HL-60/S4 (cell line): ENCODE measurements at regions not wholly inside any gene's neighbourhood (a gene's known extent, or its start where the extent isn't known, plus 50 kb on each side); places are given as distances from the start of the nearest gene placed in this dataset.
"Not testable (repeated sequence)": the region's sequence is repeated elsewhere in the genome, so short reads cannot be mapped to it uniquely, and the experiment has no call there.

Source experiments
- in situ Hi-C: fragments of 300-500 bp; cut with MboI; formaldehyde crosslinking; loops from 2 replicates; pipeline ENCODE4 v1.14.3; 2022; ENCODE audit warnings: low sequenced_read_pairs

DNA sequence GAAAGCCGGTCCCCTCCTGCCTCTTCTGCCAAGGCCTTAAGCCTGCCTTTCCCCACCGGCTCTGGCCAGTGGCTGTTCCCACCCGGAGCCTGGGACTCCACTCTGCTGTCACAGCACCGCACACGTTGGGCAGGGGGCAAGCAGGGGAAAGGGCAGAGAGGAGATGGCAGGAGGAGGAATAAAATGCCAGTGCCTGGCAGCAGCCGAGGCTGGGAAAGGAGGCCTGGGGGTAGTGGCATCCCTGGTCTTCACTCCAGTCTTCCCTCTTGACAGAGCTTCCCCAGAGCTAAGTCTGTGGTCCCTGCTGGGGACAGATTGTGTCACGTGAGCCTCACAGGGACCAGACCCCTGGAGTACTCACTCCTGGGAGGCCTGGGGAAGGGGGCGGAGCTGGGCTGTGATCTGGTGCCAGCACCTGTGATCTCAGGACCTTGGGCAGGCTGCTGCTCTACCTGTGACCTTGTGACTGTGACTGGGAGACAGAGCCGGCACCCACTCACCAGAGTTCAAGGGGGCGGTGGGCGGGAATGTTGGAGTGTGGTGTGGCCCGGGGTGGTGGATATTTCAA is 97.2 kb upstream of the GSE1 start:
- in situ Hi-C loops, result no loop called here

DNA sequence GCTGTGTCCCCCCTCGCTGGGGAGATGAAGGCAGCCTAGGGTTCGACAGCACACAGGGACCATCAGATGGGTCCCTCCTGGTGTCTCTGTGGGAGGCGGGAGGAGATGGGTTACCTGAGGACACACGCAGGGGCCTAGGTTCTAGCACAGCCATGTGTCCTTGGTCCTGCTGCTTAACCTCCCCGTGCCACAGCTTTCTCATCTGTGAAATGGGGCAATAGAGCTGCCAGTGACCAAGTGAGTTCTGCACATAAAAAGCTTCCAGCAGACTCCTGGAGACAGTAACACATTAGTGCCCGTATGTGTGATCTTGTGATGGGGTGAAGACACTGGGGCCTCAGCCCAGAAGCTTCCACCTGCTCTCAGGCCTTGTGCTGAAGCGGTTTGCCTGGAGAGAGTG is 96.0 kb upstream of the GSE1 start:
- in situ Hi-C loops, result no loop called here

DNA sequence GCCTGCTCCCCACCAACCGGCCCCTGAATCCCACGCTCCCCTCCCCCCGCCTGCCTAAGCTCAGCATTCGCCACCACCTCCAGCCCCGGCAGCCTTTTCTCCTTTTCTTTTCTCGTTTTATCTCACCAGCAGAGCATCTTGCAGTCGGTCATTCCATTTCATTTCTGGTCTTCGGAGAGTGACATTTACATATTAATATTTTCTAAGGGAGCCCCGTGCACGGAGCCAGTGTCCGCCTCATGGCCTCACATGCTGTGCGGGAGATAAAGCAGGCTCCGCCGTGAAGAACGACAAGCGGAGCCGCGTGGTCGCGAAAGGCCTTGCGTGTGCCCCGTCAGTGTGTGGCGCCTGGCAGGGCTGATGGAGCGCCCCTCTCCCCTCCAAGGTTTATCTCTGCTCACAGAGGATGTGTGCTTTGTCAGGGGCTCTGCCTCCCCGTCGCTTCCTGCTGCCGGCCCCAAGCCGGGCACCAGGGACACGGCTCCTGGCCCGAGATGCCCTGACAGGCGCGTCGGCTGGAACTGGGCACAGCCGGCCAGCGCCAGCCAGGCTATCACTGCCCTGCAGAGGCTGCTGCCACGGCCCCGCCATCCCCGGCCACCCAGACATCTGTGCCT is 95.5 kb upstream of the GSE1 start:
- in situ Hi-C loops, result no loop called here

DNA sequence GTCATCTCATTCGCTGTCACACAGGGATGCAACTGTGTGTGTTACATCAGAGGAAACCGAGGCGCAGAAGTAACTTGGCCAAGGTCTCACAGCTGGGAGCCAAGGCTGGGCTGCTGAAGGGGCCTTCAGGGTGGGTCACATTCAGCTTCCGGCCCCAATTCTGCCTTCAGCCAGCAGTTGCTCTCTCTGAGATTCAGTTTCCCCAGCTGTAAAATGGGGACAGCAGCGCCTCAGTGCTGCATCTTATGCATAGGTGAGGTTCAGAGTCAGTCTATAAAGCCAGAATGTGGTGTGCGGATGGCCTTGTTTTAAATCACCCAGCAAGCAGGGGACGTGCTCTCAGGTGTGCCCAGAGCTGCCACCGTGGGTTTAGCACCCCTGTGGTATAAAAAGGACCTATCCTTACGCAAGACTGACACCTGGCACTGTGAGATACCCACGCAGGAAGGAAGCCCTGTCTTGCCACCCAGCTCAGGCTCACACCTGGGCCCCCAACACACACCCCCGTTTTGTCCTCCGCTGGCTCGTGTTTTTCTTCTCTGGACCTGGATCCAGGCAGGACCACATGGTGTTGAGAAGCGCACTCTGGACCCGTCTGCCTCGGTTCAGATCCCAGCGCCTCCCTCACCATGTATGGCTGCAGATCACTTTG is 94.6 kb upstream of the GSE1 start:
- in situ Hi-C loops, result no loop called here

DNA sequence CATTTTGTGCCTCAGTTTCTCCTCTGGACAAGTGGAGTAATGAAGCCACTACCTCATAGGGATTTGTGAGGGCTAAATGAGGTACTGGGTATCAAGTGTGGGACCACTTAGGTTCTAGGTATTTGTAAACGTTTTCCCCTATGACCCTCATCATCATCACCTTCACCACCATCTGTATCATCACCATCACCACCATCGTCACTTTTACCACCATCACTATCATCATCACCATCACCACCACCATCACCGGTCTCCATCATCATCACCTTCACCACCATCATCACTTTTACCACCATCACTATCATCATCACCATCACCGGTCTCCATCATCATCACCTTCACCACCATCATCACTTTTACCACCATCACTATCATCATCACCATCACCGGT is 94.1 kb upstream of the GSE1 start:
- in situ Hi-C loops, result not testable (repeated sequence)

DNA sequence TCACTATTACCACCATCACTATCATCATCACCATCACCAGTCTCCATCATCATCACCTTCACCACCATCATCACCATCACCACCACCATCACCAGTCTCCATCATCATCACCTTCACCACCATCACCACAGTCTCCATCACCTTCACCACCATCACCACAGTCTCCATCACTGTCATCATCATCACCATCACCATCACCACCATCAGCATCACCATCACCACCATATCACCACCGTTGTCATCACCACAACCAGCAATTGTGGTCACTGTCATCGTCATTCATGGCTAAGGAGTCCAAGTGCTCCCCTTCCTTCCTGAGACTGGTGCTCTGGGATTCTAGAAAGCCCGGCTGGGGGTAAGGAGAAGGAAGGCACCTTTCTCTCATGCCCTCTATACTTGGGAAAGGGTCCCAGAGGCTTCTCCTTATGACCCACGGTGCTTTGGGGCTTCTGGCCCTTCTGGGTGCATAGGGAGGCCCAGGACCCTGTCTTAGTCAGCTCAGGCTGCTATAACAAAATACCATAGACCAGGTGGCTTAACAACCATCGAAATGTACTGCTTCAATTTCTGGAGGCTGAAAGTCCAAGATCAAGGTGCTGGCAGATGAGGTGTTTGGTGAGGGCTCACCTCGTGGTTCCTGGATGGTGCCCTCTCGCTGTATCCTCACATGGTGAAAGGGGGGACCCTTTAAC is 93.4 kb upstream of the GSE1 start:
- in situ Hi-C loops, result no loop called here

DNA sequence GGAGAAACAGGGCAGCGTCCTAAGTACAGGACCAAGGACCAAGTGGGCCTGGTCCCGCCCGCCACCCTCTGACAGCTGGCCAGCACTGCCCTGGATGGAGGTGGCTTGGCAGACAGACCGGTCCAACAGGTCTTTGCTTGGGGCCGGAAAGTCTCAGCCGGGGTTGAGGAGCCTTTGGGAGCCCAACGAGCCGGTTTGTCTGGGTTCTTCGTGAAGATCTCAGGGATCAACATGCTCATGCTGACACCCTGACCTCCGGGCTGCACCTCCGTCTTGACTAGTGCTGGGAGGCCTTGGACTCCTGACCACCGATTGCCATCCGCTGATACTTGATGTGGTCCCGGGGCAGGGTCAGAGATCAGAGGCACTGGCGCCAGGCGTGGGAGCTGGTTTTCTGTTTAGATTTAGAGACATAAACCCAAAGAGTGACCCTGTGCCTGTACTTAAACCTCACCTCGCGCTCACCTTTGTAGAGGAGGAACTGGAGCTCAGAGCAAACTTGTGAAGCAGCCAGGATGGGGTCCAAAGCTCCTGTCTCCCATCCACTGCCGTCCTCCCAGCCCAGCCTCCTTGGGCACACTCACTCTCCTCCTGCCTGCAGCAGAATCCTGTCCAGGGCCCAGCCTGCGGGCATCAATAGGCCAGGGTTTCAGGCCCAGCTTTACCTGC is 92.1 kb upstream of the GSE1 start:
- in situ Hi-C loops, result no loop called here

DNA sequence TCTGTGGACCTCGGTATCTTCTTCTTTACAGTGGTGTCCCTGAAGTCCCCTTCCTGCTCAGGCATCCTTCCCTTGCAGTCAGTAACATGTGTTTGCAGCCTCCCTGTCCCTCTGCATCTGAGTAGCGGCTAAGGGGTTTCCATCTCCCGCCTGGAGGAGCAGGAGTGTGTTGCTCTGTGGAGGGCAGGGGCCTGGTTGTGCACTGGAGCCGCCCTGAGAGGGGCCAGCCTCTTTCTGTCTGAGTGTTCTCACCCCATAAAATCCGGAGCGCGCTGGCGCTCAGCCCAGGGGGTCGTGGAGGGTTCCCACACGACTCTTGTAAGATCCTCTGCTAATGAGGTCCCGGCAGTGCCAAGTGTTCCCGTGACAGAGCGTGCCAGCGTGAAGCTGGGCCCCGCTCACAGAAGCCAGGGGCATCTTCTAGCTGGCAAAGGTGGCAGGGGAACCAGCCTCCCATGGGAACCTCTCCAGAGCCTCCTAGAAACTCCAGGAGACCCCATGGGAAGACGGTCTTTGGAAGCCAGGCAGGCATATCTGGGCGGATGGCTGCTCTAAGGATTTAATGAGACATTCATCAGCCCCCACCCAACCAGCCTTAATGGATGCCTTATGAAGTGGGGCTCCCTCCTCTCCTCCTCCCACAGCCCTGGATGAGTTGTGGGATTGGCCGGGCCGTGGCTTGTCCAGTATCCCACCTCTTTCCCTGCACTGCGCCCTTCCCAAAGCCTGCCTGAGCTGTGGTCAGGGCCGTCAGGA is 91.4 kb upstream of the GSE1 start:
- in situ Hi-C loops, result no loop called here

DNA sequence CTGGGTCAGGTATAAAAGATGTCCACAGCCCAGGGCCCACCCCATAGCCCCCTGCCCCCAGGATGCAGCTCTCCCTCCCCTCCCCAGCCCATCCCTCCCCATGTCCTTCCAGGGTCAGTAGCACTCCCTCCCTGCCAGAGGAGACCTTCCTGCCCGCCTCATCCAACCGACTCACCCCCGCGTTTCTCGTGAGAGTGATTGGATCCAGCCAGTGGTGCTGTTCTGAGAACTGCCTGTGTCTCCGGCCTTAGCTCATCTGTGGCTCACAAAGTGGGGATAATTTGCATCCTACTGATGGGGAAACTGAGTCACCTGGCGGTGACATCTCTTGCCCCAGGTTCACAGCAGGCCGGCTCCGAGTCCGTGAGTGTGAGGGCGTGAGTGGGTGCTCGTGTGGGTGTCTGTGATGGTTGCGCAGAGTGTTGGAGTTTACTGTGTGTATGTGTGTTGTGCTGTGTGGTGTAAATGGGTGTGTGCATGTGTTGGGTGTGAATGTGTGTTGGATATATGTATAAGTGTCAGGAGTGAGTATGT is 90.7 kb upstream of the GSE1 start:
- in situ Hi-C loops, result no loop called here

DNA sequence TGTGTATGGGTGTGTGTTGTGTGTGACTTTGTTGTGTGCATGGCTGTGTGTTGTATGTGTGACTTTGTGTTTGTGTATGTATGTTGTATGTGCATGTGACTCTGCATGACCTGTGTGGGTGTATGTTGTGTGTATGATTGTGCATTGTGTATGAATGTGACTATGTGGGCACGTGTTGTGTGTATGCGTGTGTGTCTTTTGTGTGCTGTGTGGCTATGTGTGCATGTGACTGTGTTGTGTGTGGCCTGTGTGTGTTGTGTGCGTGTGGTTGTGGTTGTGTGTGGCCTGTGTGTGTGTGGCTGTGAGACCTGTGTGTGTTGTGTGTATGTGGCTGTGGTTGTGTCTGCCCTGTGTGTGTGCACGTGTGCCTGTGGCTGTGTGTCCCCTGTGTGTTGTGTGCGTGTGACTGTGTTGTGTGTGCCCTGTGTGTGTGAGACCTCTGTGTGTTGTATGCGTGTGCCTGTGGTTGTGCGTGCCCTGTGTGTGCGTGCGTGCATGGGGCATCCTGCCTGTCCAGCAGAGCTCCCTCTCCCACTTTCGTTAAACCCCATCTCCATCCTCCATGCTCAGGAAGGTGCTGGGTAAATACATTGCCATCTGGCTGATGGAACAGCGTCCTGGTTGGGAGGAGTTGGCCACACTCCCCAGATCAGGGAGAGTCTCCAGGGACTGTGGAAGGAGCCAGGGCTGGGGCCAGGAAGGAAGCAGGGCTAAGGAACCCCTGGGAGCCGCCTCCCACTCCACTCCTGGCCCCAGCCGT is 90.1 kb upstream of the GSE1 start:
- in situ Hi-C loops, result no loop called here

DNA sequence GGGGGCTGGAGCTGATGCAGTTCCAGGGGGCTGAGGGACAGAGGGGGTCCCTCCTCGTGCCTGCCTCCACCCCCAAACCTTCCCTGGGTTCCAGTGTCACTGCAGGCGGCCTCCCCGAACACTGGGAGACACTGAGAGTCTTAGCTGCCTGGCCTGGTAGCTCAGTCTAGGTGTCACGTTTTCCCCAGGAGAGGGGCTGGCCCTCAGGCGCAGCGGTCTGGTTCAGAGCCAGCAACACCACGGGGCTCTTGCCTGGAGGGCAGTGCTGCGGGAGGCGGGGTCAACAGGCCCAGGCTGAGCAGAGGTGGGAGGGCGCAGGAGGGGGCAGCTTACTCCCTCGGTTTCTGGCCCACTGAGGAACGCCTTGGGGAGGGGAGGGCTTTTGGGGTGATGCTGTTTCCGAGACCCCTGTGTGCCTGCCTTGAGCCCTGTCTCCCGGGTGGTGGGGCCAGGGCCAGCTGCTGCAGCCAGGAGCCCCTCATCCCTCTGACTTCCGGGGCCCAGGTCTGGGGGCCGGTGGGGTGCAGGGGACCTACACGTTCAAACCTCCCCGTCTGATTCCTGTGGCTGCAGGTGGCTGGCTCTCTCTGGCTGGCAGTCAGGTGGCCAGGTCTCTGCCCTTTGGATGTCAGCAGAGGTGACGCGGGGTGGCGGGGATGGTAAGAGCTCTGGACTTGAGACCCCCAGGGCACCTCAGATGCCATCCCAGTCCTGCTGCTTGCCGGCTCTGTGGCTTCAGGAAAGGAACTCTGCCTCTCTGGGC is 89.3 kb upstream of the GSE1 start:
- in situ Hi-C loops, result no loop called here

DNA sequence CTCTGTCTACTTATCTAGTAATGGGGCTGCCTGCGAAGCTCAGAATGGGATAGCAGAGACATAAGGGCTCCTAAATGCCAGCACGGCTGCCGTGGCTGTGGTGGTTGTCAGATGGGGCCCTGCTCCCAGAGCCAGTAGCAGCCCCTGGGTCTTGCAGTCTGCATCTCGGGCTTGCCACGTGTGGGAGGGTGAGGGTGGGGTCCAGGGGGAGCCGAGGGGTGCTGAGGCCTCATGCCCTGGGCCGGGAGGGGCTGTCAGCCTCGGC is 88.8 kb upstream of the GSE1 start:
- in situ Hi-C loops, result no loop called here

DNA sequence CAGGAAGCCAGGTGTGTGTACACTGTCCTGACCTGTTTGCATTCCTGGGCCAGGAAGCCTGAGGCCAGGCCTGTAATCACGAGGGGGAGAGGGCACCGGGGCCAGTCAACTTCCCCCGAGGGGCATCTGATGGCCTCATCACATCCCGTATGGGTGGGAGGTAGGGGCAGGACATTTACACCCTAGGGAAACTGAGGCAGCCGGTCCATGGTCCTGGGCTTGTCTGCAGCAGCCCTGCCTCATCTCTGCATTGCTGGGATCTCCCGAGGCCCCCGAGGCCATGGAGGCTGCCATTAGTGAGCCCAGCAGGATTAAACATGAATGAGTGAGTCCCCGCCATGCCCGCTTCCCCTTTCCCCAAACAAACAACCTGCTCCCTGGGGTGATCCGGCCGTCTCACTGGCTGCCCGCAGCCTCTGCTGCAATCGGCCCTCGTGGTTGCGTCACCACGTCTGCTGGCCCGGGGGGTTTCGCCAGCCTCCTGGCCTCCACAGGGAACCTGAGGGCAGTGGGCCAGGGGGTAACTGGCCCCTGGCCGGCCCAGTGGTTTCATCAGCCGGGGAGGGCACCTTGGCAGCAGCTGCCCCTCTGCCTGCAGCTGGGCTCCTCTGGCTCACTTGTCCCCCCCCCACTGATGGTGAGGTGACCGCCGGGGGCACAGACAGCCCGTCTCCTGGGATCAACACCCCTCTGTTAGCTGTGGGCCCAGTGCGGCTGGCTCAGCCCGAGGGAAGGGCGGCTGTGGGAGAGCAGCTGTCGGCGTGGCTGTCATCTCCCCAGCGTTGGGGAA is 88.3 kb upstream of the GSE1 start:
- in situ Hi-C loops, result no loop called here

DNA sequence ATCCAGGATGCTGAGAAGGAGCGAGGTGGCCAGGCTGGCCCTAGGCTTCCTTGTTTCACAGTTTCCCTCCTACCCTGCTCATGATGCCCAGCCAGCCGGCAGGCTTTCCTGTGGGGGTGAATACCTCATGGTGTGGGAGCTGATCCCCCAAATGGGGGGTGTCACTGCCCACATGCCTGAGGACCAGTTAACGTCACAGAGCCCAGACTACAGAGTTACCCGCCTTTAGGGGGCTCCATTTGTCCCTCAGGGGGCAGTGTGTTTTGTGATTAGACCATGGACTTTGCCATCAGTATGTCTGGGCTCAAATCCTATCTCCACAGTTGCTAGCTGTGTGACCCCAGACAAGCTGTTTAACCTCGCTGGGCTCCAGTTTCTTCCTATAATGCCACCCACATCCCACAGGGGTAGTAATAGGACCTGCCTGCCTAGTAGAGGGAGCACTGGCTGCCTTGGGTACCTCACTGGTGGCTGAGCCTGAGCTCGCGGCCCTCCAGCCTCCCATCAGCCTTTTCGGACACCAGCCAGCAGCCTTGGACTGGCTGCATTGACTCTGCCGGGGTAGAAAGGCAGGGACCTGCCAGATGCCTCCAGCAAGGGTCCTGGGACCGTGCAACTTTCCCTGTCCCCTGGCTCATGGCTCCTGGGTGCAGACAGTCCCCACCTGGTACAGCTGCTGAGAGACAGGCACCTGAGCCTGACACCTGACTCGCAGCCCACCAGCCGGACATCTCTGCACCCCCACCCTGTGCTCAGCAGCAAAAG is 87.5 kb upstream of the GSE1 start:
- in situ Hi-C loops, result no loop called here

DNA sequence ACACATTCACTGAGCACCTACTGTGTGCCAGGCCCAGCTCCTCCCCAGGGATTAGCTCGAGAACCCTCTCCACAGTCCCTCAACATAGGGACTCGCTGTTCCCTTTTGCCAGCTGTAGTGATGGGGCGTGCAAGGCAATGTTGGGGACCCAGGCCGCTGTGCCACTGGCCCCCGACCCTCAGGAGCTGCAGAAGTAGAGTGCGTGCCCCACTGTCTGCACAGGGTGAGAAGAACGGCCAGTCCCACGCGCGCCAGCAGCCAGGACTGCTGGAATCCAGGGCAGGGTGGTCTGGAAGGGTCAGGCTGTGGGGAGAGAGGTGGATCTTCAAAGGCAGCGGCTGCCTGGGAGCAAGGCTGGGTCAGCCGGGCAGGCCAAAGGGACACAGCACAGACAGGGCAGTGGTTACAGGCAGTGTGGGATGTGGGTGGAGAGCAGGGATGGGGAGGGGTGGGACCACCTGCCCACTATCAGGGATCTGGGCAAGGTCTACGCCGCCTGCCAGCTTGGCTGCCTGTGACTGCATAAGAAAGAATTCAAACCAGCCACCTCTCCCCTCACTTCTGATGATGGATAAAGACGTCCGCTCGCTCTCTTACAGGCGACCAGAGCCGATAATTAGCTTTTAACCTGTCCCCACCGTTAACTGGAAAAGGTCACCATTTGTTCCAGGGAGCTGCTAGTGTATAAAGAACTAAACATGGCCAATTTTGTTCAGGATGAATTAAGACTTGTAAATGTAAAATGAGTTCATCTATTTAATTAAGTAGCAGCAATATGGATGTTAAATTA is 86.7 kb upstream of the GSE1 start:
- in situ Hi-C loops, result no loop called here

DNA sequence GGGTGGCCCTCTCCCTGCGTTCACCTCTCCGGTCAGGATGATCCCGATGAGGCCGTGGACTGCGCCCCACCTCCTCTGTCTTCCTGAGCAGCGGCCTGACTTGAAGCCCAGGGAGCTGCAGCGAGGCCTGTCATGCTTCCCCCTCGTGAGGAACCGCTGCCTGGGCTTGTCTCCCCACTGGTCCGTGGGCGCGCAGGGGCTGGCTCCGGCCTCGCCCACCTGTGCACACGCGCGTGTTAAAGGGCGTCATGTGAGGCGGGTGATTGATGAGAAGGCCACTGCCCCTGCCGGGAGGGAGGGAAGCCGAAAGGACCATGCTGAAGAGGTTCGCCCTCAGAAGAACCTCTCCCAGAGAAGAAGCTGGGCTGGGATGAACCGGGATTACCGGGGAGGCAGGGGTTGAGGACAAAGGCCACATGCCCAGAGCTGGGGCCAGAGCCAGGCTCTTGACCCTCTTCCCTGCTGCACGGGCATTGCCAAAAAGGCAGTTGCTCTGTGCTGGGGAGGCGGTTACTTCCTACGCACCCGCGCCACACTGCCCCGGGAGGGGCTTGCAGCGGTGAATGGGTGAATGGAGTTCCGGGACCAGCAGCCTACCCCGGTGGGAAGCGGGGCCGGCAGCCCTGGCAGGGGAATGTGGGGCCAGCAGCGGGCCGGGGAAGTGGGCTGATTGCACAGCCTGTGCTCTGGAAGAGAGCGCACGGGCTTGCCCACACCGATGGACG is 85.9 kb upstream of the GSE1 start:
- in situ Hi-C loops, result no loop called here
